ENCODE measurements at regions not wholly inside any gene's neighbourhood (a gene's known extent, or its start where the extent isn't known, plus 50 kb on each side); places are given as distances from the start of the nearest gene placed in this dataset.

DNA sequence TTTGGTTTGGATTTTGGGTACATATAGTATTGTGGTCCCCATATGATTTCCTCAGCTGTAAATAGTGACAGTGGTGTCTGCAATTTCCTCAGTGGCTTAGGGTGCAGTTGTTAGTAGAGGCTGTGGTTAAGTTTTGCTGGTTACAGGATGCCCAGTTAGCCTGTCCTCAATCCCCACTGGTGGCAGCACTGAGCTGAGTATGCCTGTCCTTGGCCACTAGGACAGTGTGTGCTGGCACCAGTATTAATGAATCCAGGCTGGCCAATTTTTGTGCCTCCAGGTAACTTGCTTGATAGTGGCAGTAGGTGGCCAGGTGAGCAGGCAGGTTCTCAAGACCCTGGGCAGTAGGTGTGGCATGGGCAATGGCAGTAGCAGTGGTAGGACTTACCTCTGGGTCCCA is 973.1 kb downstream of the TMEM182 start:
- DNase-seq (ENCODE audit: low read depth) = peak; percentile 9

DNA sequence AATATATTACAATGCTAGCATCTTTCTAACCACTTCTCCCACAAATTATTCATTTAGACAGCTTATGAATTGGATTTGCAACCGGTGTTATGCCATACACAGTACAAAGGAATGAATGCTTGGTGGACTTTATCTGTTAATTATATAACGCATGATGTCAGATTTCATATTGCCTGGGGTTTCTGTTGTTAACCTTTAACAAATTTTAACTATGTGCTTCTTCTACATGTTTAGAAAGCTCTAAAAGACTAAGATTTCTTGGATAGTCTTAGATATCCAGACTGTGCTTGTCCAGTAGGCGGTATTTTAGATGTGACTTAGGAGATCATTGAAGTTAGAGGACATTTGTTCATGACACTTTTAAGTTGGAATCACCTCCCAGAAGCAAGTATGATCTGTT is 976.3 kb downstream of the TMEM182 start:
- no peak for DNase-seq (ENCODE audit: low read depth)

DNA sequence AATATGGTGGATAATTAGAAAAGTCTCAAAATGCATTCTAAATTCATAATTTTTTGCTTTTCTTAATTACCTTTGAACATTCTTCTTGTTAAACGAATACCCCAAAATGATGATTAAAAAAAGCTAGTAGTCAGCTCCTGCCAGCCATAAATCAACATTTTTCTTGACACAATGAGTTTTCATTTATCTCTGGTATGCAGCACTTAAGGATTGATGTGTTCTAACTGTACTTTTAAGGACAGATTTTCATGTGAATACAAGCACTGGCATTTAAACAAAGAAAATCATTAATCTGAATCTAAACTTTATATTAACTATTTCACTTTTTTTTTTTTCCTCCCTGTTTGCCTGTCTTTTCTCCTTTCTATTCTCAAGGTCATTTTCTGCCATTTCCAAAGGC is 976.8 kb downstream of the TMEM182 start:
- no peak for DNase-seq (ENCODE audit: low read depth)

DNA sequence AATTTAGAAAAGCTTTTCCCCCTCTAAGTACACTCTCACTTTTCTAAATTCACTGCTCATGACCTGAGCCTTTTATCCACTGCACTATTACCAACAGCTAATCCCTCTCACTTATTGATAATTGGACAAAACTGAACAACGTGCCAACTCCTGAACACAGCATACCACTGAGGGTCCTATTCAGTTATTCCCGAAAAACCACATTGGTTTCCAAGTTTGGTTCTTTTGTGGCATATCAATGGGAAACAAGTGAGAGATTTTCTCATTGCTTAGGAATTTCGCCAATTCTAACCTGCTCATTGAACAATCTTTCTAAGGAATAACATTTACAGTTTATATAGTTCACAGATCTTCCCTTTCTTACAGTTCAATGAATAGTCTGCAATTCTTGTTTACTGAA is 977.4 kb downstream of the TMEM182 start:
- DNase-seq (ENCODE audit: low read depth) = no peak

DNA sequence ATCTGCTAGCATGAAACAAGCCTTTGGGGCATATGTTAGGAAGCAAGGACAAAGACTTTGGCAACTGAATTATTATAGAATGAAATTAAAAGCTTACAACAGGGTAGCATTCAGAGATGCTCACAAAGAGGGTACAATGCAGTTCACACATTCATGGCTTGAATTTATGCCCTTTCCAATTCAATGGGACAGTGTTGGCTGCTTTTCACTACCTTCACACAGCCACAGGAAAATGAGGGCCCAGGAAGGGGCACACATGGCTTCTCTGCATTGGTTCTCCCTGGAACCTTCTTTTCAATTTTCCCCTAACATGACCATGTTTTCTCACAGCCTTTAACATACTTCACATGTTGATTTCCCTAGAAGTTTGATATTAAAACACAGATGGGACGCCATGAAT is 978.1 kb downstream of the TMEM182 start:
- DNase-seq (ENCODE audit: low read depth) = no peak

DNA sequence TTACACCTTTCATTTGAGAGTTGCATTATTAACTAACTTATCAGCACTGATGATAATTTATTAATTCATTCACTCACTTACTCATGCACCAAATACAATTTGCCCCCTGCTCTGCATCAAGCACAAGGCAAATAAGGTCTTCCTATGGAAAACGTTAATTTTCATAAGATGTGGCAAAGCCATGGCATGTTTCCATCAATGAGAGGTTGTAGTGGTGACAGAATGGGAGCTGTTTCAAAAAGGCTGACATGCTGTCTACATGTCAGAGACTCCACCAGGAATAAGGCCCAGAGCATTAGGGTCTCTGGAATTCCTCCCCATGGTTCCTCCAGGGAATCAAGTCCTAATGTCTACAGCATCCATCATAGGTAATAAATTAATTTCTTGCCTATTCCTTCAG is 978.8 kb downstream of the TMEM182 start:
- DNase-seq (ENCODE audit: low read depth) = no peak

DNA sequence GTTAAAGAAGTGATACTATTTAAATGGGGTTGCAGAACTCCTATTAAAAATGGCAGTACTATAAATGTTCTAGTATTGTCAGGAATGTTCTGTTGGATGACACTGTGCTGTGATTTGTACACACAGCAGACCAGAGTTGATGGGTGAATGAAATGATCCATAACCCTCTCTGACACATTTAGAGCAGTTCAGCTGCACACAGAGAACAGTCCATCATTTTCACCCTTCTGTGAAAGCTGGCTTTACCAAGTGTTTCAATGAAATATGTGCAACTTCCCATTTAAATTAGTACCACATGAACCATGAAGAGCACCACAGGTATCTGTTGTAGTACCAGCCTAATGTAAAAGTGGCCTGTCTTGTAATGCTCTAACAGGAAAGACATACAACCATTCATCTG is 981.4 kb downstream of the TMEM182 start:
- DNase-seq (ENCODE audit: low read depth) = no peak

DNA sequence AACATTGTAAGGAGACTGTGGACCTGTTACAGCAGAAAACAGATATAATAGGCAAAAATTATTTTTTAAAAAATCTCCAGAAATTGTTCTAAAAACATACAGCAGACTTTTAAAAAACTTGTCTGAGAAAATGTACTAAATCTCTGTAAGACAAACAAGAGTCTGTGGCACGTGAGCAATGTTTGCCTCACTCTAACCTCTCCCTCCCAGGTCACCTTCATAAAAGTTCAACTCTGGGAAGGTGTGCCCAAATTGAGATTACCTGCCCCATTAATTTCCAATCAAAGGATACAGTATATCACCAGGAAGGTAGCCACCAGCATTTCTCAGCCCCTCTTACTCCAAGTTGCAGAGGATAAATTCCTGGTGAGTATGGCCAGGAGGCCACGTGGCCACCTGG is 992.7 kb downstream of the TMEM182 start:
- no peak for DNase-seq (ENCODE audit: low read depth)

DNA sequence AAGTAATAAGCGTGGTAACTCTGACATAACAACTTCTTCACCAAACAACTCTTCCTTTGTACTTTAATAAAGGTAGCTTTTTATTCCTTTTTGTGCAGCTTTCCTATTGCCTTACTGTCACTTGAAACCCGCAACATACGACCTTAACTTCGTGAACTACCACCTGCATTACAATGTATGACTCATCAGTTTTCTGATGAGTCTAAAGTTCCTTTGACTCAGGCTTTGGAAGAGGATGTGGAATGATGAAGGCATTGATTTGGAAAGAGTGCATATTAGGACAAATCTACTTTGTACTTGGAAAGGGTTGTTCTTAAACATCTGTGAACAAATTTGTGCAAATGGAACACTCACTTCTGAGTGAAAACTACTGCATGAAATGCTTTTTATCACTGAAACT is 1012.1 kb downstream of the TMEM182 start:
- peak; percentile 86 for DNase-seq (ENCODE audit: low read depth)

DNA sequence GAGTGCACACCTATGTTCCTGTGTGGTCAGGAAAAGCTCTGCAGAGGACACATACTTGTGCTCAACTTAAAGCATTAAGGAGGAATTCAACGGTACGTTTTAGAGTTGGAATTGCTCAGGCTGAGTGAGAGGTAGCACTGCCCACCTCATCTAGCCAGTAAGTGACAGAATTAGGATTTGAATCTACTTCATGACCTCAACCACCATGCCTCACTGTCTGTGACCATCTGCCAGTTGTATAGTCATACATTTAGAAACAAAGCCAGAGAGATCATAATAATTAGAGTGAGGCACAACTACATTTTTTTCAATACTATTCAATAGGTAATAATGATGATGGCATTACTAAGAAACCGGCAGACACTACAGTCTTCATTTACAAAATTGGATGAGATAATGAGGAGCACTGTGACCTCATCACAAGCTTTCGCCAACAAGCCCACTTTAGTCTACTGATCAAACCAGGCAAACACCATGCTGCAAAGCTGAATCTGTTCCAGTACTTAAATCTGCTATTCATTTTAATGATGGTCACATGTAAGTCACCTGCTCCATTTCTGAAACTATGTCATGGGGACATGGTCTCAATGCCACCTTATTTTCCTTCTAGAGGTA is 1018.4 kb downstream of the TMEM182 start:
- no peak for DNase-seq (ENCODE audit: low read depth)

DNA sequence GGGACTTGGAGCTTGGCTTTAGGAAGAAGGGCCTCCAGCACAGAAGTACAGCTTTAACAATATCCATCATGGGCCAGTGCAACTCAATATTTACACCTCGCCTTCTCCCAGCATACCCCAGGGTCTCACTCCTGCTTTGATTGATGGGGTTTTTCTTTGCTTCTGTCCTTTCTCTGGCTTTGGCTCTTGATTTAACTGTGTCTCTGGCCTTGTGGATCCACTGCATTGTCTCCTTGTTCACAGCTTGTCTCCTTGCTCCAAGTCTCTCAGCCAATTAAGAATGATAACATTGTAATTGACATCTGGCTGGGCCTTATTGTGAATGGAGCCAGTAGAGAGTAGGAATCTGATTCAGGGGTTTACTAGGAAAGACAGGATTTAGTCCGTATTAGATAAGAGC is 1019.5 kb downstream of the TMEM182 start:
- no peak for DNase-seq (ENCODE audit: low read depth)

DNA sequence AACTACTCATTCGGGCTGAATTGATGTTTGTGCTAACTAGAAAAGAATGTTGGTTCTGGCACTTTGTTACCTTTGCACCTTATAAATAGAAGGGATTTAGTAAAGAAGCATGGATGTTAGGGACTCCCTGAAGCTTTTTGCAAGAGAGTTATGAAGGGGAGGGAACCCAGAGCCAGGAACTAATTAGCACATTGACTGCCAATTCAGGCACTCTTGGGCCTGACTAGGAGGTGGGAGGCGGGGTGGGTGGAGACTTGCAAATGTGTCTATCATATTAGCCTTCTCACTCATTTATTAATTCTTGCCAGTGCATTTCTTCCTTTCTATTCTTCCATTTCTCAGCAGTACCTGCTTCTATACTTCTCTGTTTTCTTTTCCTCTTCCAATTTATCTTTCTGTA is 1022.4 kb downstream of the TMEM182 start:
- no peak for DNase-seq (ENCODE audit: low read depth)

DNA sequence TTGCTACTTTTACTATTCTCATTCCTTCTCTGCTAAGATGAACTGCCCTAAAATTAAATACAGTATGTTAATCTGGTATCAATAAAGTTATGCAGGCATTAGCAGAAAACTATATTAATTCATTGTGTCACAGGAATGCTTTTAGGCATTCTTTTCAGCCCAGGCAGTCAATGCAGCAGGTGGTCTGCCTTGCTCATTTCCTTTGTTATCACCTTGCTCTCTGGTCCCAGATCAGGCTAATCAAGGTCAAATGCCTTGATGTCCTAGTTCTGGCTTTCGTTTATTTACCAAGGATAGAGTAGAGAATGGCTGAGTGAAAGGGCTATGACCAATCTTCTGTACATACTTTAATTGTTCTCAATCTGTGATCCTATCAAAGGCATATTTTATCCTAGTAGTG is 1023.6 kb downstream of the TMEM182 start:
- no peak for DNase-seq (ENCODE audit: low read depth)

DNA sequence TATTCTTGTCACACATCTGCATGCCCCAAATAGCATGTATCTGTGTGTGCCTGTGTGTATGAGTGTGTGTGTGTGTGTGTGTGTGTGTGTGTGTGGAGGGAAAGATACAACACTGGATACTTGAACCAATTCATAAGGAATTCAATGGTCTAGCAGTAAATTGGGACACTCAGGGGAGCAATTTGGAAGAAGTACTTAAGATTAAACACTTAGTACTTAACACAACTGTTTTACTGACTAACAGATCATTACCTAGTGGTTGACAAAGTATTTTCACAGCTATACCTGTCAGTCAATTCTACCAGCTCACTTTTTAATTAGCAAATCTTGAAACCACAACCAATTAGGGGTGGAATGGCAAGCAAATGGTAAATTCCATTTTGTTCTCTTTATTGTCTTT is 1024.1 kb downstream of the TMEM182 start:
- DNase-seq (ENCODE audit: low read depth) = no peak

DNA sequence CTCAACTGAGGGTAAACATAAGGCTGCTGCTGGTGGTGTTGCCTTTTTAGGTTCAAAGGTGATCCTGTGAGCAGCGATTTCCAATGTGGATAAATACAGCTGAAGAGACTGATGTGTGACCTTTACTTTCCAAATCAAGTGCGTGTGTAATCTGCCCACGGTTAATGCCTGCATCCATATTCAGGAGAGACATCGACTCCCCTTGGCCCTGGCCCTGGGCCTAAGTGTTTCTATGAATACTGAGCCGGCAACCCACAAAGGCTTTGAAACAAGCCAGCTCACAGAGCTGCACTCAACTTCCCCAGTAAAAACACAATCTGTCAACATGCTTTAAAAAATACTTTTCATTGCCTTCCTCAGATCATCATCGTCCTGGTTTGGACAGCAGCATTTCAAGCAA is 1026.6 kb downstream of the TMEM182 start:
- no peak for DNase-seq (ENCODE audit: low read depth)

DNA sequence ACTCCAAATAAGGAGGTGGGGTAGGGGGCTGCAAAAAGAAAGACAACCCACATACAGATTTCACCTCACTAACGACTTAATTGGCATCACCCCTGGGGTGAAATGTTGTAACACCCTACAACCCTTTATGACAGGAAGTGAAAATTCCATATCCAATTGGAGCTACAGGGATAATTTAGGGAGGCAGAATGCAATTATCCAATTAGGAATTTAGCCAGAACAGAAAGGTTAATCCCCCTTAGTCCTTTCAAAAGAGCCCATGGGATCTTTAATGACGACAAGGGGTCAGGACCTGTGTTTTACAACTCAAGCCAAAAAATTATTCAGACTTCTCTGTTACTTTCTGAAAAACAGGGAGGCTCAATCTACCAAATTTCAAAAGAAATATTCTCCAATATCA is 1027.1 kb downstream of the TMEM182 start:
- no peak for DNase-seq (ENCODE audit: low read depth)

DNA sequence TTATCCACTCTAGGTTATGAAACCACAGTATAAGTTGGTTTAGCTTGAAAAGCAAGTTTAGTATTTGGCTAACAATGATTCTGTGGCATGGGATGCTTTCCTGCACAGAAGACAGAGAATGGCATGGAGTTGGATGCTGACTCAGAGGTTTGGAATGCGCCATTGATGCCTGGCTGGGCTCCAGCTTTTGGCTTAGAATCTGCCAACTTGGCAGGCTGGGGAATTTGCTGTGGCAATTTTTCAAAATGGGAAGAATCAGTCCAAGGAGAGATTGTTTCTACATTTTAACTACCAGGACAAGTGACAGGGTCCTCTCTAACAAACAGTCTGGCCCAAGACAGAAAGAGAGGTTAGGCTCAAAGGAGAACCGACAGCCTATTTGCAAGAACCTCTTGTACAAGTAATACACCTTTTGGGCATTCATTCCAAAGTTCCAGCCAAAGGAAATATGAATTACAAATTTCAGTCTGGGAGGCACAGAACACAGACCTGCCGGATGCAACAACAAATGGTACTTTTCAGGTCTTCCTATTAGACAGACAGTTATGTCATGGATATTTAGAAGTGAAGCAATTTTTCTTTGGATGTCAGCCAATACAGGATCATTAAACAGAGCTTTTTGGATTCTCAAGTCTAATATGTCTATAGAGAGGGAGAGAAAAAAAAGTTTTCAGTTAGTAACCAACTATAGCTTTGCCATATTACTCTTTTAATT is 1027.7 kb downstream of the TMEM182 start:
- DNase-seq (ENCODE audit: low read depth) = peak; percentile 90

DNA sequence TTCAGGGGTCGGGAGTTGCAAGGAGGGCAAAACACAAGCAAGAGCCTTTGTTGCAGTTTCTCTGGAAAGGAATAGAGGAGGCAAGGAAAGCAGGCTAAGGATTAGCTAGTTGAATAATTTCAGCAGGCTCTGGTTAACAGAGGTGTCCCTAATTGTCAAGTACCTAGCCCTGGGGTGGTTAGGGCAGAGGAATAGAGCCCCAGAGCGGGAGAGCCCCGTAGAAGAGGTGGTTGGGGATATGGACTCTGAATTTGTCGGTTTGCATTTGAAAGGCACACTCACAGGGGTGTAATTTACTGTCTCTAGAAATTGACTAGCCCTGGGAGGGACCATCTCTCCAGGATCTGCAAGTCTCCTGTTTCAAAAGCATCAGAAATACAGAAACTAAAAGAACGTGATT is 1030.2 kb downstream of the TMEM182 start:
- no peak for DNase-seq (ENCODE audit: low read depth)

DNA sequence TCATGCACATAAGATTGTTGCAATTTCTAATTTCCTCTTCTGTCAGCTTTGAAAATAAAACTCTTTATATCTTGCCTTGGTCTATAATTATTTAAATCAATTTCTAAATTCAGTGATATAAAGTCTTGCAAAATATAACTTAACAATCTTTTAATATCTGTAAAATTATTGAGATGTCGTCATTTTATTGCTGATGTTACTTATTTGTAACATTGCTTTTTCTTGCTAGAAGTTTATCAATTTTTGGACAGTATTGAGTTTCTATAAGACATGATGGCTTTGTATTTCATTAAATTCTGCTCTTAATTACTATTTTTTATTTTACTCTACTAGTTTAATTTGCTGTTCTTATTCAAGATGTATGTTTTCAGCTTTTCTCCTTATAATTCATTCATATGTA is 1036.5 kb downstream of the TMEM182 start:
- DNase-seq (ENCODE audit: low read depth) = no peak

DNA sequence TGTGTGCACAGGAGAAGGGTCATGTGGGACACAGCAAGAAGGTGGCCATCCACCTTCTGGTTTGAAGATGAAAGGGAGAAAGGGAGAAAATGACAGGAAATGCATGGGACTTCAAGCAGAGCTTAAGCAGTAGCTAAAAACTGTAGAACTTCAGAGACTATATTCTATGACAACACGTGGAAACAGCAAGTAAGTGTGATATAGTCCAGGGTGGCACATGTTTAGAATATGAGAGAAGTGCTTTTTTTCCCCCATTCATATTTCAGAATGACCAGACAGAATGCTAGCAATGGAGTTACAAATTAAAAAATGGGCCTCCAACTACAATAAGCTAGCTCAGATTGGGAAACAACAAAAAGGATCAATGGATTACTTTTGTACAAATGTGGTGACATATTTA is 1042.2 kb downstream of the TMEM182 start:
- no peak for DNase-seq (ENCODE audit: low read depth)

DNA sequence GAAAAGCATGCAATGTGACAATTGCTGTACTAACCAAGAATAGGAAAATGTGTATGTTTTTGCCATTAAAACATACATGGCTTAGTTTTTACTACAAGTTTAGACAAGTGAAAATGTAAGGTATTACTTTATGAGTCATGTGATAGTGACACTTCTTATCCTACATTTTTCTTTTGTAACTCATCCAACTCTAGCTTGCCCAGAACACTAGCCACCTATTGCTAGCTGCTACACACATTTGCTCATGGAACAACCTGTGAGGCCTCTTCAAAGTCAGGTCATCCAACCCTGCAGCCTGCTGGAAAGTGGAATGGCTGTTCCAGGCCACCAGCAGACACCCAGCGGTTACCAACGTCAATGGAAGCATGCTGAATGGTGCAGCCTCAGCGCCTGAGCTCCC is 1043.9 kb downstream of the TMEM182 start:
- peak; percentile 41 for DNase-seq (ENCODE audit: low read depth)

DNA sequence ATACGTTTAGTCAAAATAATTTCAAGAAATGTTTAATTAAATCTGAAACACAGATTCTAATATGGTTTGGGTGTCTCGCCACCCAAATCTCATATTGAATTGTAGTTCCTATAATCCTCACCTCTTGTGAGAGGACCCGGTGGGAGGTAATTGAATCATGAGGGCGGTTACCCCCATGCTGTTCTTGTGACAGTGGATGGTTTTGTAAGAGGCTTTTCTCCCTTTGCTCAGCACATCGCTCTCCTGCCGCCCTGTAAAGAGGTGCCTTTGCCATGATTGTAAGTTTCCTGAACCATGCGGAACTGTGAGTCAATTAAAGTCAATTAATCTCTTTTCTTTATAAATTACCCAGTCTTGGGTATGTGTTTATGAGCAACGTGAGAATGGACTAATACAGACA is 1045.1 kb upstream of the POU3F3 start:
- DNase-seq (ENCODE audit: low read depth) = no peak

DNA sequence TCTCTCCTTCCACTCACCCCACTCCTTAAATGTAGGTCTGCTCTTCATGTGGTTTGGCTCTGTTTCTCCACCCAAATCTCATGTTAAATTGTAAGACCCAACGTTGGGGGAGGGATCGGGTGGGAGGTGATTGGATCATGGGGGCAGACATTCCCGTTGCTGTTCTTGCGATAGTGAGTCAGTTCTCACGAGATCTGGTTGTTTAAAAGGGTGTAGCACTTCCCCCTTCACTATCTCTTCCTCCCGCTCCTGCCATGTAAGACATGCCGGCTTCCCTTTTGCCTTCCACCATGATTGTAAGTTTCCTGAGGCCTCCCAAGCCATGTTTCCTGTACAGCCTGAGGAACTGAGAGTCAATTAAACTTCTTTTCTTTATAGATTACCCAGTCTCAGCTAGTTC is 1044.5 kb upstream of the POU3F3 start:
- peak; percentile 29 for DNase-seq (ENCODE audit: low read depth)

Data from HT1080 (cell line).